HepG2 (cell line): ENCODE measurements at regions not wholly inside any gene's neighbourhood (a gene's known extent, or its start where the extent isn't known, plus 50 kb on each side); places are given as distances from the start of the nearest gene placed in this dataset.

ENCODE experiments used
- ARID5B ChIP-seq: IDR thresholded peaks from 2 replicates; pipeline ENCODE4 v1.4.0; 2020; ENCODE audit warnings: mild to moderate bottlenecking, missing genetic modification reagents
- EED ChIP-seq: sonication (generic); formaldehyde crosslinking; IDR thresholded peaks from 2 replicates; pipeline ENCODE4 v1.5.0; 2020; ENCODE audit warnings: mild to moderate bottlenecking, missing genetic modification reagents
- ERF ChIP-seq: IDR thresholded peaks from 2 replicates; pipeline ENCODE4 v1.6.1; 2018; ENCODE audit warnings: missing biosample characterization, missing genetic modification reagents
- FOXP1 ChIP-seq, 2 experiments: fragments of 450-650 bp in 1 of 2; IDR thresholded peaks; 2 replicates each; pipeline ENCODE4 v1.6.1; 2017 to 2018; ENCODE audit warnings: antibody characterized with exemption in 1 of 2
- ISL2 ChIP-seq: sonication (generic); formaldehyde crosslinking; IDR thresholded peaks from 2 replicates; pipeline ENCODE4 v1.5.0; 2020; ENCODE audit warnings: missing genetic modification reagents
- KDM1A ChIP-seq: IDR thresholded peaks from 2 replicates; pipeline ENCODE4 v1.6.1; 2016; ENCODE audit warnings: missing compliant biosample characterization
- MAF1 ChIP-seq: sonication (generic); formaldehyde crosslinking; IDR thresholded peaks from 2 replicates; pipeline ENCODE4 v1.5.0; 2020; ENCODE audit warnings: missing genetic modification reagents, borderline replicate concordance
- NFIB ChIP-seq: sonication (generic); formaldehyde crosslinking; IDR thresholded peaks from 2 replicates; pipeline ENCODE4 v1.9.0; 2021; ENCODE audit warnings: missing genetic modification reagents, mild to moderate bottlenecking, borderline replicate concordance
- REL ChIP-seq: sonication (generic); formaldehyde crosslinking; conservative IDR thresholded peaks from 2 replicates; pipeline ENCODE4 v1.8.0; 2022; ENCODE audit warnings: mild to moderate bottlenecking, missing genetic modification reagents, moderate library complexity
- SOX6 ChIP-seq, 2 experiments: fragments of 450-650 bp in 1 of 2; sonication (generic) in 1 of 2; formaldehyde crosslinking in 1 of 2; IDR thresholded peaks; 2 replicates each; pipeline versions ENCODE4 v1.4.0 to v1.6.1; 2017 to 2020; ENCODE audit warnings: antibody characterized with exemption in 1 of 2, mild to moderate bottlenecking in 1 of 2, missing genetic modification reagents in 1 of 2
- TAF1 ChIP-seq: sonication (generic); formaldehyde crosslinking; IDR thresholded peaks from 2 replicates; pipeline ENCODE4 v1.4.0; 2020; ENCODE audit warnings: missing genetic modification reagents
- TARDBP ChIP-seq: sonication (generic); formaldehyde crosslinking; IDR thresholded peaks from 2 replicates; pipeline ENCODE4 v1.8.0; 2022; ENCODE audit warnings: mild to moderate bottlenecking, missing genetic modification reagents
- ZBTB25 ChIP-seq: IDR thresholded peaks from 2 replicates; pipeline ENCODE4 v1.6.1; 2018; ENCODE audit warnings: missing genetic modification reagents
- ZFP1 ChIP-seq: IDR thresholded peaks from 2 replicates; pipeline ENCODE4 v1.6.1; 2016
- ZNF275 ChIP-seq: sonication (generic); formaldehyde crosslinking; IDR thresholded peaks from 2 replicates; pipeline ENCODE4 v1.8.0; 2022; ENCODE audit warnings: missing genetic modification reagents, mild to moderate bottlenecking, inconsistent platforms, borderline replicate concordance
- ZNF292 ChIP-seq: sonication (generic); formaldehyde crosslinking; IDR thresholded peaks from 2 replicates; pipeline ENCODE4 v1.8.1; 2022; ENCODE audit warnings: mild to moderate bottlenecking, low read depth, missing genetic modification reagents, borderline replicate concordance
- ZNF460 ChIP-seq: sonication (generic); formaldehyde crosslinking; IDR thresholded peaks from 2 replicates; pipeline ENCODE4 v1.5.1; 2020; ENCODE audit warnings: missing genetic modification reagents, mild to moderate bottlenecking, borderline replicate concordance
- ZNF484 ChIP-seq: sonication (generic); formaldehyde crosslinking; IDR thresholded peaks from 2 replicates; pipeline ENCODE4 v1.5.1; 2020; ENCODE audit warnings: mild to moderate bottlenecking, low read depth, missing genetic modification reagents, borderline replicate concordance
- ZNF564 ChIP-seq: sonication (generic); formaldehyde crosslinking; IDR thresholded peaks from 2 replicates; pipeline ENCODE4 v1.8.1; 2023; ENCODE audit warnings: mild to moderate bottlenecking, missing genetic modification reagents
- ZNF839 ChIP-seq: sonication (generic); formaldehyde crosslinking; IDR thresholded peaks from 2 replicates; pipeline ENCODE4 v1.4.0; 2020; ENCODE audit warnings: missing genetic modification reagents, mild to moderate bottlenecking, borderline replicate concordance
- ZSCAN20 ChIP-seq: sonication (generic); formaldehyde crosslinking; IDR thresholded peaks from 2 replicates; pipeline ENCODE4 v1.4.0; 2020; ENCODE audit warnings: missing genetic modification reagents, mild to moderate bottlenecking, borderline replicate concordance

GRCh38 chr6:41449399-41450245 lies 96.6 kb upstream of the FOXP4 start (continued):
- TF ChIP-seq ZSCAN20 (CRISPR knock-in tag) (no peak), ZNF275 (CRISPR knock-in tag) (no peak), ZNF839 (no peak), ZNF460 (CRISPR knock-in tag) (no peak), ERF (CRISPR knock-in tag) (0 out of 2 replicates have a peak, but pooled peaks have one; percentile 42), KDM1A (CRISPR knock-in tag) (0 out of 2 replicates have a peak, but pooled peaks have one; percentile 45), ISL2 (0 out of 2 replicates have a peak, but pooled peaks have one; percentile 47), TAF1 (CRISPR knock-in tag) (no peak), ZNF564 (CRISPR knock-in tag) (no peak), ARID5B (CRISPR knock-in tag) (peak; percentile 84), MAF1 (no peak), ZNF292 (CRISPR knock-in tag) (no peak), TARDBP (0 out of 2 replicates have a peak, but pooled peaks have one; percentile 16), ZNF484 (CRISPR knock-in tag) (no peak), REL (no peak), ZFP1 (CRISPR knock-in tag) (no peak), NFIB (CRISPR knock-in tag) (peak; percentile 98), SOX6 (IDR thresholded peaks at IDR 0.05) (no peak), SOX6 (CRISPR knock-in tag; IDR thresholded peaks at IDR 0.05) (peak; percentile 58), ZBTB25 (CRISPR knock-in tag) (no peak), EED (CRISPR knock-in tag) (no peak), FOXP1 (IDR thresholded peaks at IDR 0.05) (no peak), FOXP1 (CRISPR knock-in tag; IDR thresholded peaks at IDR 0.05) (peak; percentile 39; the same call in 1 of the 2 replicates)
